HG03520 (cell line): ENCODE measurements at regions not wholly inside any gene's neighbourhood (a gene's known extent, or its start where the extent isn't known, plus 50 kb on each side); places are given as distances from the start of the nearest gene placed in this dataset.
"Not testable (repeated sequence)": the region's sequence is repeated elsewhere in the genome, so short reads cannot be mapped to it uniquely, and the experiment has no call there.

Source experiments
- ATAC-seq: cut with Tn5 transposase; IDR thresholded peaks from one replicate; pipeline ENCODE4 v1.9.1; 2021; ENCODE audit warnings: mild to moderate bottlenecking, moderate library complexity; ENCODE audit not compliant: unreplicated experiment

DNA sequence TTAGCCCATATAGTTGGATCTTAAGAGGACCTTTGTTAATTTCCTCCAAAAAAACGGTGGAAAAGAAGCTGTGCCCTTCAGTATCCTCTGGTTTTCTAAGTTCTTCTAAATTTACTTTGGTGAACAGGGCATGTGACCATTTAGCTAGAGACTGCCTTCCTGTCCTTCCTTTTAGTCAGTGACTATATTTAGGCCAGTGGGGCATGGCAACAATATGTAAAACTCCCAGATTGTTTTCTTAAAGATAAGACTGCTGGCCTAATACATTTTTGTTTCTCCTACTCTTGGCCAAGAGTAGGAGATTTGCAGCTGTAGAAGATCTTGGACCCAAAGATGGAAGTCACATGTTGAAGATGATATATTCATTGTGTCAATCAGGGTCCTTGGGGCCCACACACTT is 325.1 kb upstream of the DCN start:
- ATAC-seq, result no peak

- no peak for ATAC-seq
These were observed 323.8 kb upstream of the DCN start for GRCh38 chr12:91506452-91506851.

GRCh38 chr12:91505006-91505405 is 322.4 kb upstream of the DCN start:
- no peak for ATAC-seq

- no peak for ATAC-seq
These were observed 319.6 kb upstream of the DCN start for GRCh38 chr12:91502208-91502607.

GRCh38 chr12:91496337-91496736 is 313.7 kb upstream of the DCN start:
- no peak for ATAC-seq

- no peak for ATAC-seq
These were observed 310.7 kb upstream of the DCN start for GRCh38 chr12:91493308-91493707.

GRCh38 chr12:91492648-91493047 is 310.0 kb upstream of the DCN start:
- no peak for ATAC-seq

- ATAC-seq, result no peak
These were observed 308.2 kb upstream of the DCN start for GRCh38 chr12:91490667-91491311.

- no peak for ATAC-seq
These were observed 300.9 kb upstream of the DCN start for GRCh38 chr12:91483471-91483985.

DNA sequence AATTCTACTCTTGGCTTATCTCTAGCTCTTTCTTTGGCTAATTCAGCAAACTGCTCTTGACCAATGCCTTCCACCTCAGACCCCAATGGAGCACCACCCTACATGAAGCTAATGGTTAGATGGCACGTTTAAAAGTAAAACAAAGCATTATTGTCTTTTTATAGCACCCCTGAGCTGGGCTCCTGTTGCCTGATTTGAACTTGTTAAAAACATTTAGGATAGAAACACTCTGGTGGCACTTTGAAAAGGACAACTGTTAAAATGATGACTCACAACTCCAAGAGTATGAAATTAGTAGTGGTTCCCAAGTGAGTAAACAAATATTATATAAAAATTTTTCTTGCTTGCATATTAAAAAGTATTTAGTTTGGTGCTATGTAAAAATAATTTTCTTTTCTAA is 299.6 kb upstream of the DCN start:
- ATAC-seq, result no peak

- no peak for ATAC-seq
These were observed 295.9 kb upstream of the DCN start for GRCh38 chr12:91478500-91478899.

DNA sequence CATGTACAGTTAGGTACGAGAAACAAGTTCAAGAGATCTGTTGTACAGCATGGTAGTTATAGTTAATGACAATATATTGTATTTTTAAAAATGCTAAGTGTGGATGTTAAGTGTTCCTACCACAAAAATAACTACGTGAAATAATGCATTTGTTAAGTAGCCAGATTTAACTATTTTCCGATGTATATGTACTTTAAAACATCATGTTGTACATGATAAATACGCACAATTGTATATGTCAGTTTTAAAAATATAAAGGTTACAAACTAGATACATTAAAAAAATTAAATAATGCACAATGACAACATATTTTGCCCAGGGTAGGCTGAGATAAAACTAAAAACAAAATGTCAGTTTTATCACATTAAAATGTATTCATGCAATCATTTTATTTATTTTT is 285.1 kb upstream of the DCN start:
- ATAC-seq, result no peak

- ATAC-seq, result no peak
These were observed 278.4 kb upstream of the DCN start for GRCh38 chr12:91461061-91461460.

- no peak for ATAC-seq
These were observed 277.9 kb upstream of the DCN start for GRCh38 chr12:91460469-91460868.

DNA sequence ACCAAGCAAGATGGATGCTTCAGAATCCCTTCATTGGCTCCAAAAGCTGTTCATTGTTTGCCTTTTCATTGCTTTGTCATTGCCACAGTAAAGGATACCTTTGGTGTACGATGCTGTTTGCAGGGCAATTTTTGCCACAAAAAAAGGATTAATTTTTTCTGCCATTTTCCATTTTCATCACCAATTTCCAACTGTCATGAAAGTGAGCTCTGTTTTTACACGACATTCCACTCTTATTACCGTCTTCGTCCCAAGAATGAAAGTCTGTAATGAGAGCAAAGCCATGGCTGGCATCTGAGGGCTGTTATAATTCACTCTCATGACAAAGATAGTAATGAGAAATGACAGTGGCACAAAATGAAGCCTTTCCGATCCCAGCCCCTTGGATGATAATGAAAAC is 272.7 kb upstream of the DCN start:
- no peak for ATAC-seq

DNA sequence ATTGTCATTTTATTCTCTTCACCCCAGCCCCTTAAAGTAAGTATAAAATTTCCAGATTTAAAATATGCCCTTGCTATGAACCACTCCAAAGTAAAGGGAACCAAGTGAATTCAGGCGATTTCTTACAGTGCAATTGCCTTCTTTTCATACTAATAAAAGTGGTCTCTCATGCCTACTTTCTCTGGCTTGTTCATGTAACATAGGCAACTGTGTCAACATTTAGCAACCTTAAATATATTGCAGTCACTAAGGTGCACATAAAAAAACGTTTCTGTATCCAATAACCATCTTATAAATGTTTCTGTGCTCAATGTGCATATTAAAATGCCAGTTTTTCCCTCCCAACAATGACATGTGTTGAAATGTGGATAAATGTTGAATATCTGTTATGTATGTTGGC is 271.6 kb upstream of the DCN start:
- ATAC-seq, result no peak

DNA sequence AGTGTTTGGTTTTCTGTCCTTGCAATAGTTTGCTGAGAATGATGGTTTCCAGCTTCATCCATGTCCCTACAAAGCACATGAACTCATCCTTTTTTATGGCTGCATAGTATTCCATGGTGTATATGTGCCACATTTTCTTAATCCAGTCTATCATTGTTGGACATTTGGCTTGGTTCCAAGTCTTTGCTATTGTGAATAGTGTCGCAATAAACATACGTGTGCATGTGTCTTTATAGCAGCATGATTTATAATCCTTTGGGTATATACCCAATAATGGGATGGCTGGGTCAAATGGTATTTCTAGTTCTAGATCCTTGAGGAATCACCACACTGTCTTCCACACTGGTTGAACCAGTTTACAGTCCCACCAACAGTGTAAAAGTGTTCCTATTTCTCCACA is 269.8 kb upstream of the DCN start:
- not testable (repeated sequence) for ATAC-seq

DNA sequence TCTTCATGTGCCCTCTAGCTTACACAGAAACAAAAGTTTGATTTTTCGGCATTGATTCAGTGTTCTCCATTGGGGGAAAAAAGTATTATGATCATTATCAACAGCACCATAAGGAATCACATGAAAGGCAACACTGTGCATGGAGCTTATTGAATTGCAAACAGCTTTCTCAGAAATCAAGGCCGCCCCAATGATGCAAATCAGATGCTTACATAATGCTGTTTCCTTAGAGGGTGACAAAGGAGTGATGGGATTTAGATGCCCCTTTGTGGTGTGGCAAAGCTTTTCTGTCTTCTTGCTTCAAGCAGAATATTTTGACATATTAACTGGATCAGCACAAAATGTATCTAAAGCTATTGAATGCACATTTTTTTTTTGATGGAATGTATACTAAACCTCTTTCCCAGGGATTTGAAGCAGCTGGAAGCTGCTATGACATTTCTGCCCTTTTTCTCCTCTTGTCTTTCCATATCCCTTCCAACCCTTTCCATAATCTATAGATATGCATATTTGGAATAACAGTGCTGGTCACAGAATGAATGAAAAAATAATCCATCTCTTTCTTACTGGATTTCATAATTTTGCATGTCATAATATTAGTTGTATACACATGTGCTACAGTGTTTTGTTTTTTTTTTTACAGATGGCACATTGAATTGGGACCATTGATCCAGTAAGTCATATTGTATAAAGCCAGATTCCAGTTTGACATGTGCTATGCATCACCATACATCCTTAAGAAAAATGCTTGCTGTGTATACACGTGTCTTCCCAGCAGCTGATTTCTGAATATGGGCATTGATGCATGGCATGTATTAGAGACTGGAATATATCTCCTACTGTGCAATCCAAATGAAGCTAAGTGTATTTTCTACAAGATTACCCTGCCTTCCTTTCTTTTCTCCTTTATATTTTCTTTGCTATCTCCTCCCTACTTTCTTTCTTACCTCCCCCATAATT is 259.7 kb upstream of the DCN start:
- no peak for ATAC-seq

DNA sequence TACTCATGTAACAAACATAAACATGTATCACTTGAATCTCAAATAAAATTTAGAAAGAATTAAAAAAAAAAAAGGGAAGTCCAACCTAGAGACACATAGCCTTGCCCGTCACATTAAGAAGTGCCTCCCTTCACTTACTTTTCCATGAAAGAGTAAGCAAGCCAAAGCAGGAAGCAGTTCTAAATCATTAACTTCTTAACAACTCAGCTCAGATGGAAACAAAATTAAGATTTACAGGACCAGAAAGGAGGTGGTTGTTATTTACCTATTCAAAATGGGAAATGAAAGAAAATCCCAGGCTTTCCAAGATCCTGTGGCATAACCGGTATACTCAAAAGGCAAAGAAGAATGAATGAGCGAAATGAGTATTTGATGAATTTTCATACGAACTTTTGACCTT is 258.6 kb upstream of the DCN start:
- ATAC-seq, result no peak

DNA sequence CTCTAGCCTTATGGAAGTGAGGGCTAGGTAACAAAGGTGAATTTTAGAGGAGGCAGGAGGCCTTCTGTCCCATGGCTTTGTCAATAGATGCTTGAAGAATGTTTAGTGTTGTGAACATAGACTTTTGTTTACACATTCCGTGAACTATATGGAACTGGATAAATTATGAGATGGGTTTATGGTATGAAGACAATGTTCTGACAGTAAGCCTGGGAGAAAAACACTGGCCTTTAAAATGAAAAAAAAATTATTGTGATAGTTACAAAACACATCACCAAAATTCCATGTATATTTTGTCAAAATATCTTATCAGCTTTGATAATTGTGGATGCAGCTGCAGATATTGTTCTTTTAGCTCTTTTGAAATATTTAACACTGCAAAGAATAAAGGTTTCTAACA is 251.5 kb upstream of the DCN start:
- no peak for ATAC-seq

DNA sequence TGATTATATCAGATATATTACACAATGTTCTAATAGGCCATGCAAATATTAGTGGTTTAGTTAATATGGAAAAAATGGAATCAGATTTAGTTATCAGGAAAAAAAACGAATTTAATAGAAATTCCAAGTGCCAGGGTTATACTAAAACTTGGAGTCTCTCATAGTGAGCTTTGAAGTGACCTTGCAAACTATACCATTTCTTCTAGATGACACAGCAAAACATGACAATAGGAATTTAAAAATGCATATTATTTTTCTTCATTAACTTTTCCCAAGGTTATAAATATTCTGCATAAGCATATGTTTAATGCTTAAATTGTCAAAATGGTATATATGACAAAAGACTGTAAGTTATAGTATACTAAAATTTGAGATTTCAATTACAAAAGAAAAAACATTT is 250.1 kb upstream of the DCN start:
- ATAC-seq, result no peak

- ATAC-seq, result no peak
These were observed 249.5 kb upstream of the DCN start for GRCh38 chr12:91432089-91432488.
